22Rv1 (cell line): ENCODE measurements at regions not wholly inside any gene's neighbourhood (a gene's known extent, or its start where the extent isn't known, plus 50 kb on each side); places are given as distances from the start of the nearest gene placed in this dataset.
"Not testable (repeated sequence)": the region's sequence is repeated elsewhere in the genome, so short reads cannot be mapped to it uniquely, and the experiment has no call there.

Experiments
- CTCF ChIP-seq: fragments of 450-650 bp; IDR thresholded peaks from 2 replicates; pipeline ENCODE4 v1.5.1; 2017; ENCODE audit warnings: mild to moderate bottlenecking
- ZFX ChIP-seq: fragments of 450-650 bp; IDR thresholded peaks from 2 replicates; pipeline ENCODE4 v1.6.1; 2017; ENCODE audit warnings: antibody characterized with exemption, borderline replicate concordance

DNA sequence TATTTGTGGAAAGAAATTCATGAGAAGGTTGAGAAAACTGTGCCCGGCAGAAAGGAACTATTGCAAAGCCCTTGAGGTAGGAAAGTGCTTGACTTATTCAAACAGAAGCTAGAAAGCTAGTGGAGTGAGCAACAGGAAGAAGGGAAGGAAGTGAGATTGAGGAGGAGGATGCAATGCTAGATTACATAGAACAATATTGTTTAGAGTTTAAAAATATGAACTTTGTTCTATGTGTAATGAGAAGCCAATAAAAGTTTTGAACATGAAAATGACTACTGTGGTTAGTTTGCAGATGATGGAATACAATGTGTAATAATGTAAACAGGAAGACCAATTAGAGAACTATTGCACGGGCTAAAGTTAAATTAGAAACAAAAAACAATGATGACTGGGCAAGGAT, 853.1 kb downstream of the TTLL7 start:
- TF ChIP-seq CTCF, ZFX: not testable (repeated sequence)
